SK-N-SH (cell line): ENCODE measurements at regions not wholly inside any gene's neighbourhood (a gene's known extent, or its start where the extent isn't known, plus 50 kb on each side); places are given as distances from the start of the nearest gene placed in this dataset.

Experiments used
- CTCF ChIA-PET: fragments of 300-600, 350-600 bp; formaldehyde crosslinking; extraction: SDS; loops from one replicate; lab custom pipeline; 2021; lab: Yijun Ruan, JAX
- POLR2A ChIA-PET: fragments of 350-600 bp; sonication (Branson Sonifier 250); formaldehyde crosslinking; extraction: SDS; loops from one replicate; lab custom pipeline; 2020; ENCODE audit warnings: antibody characterized with exemption, inconsistent platforms; lab: Yijun Ruan, JAX
- DNase-seq: peaks from one replicate; pipeline ENCODE4 v3.0.0; 2012
- H2AFZ ChIP-seq: fragments of 200-600 bp; sonication (generic); 2 replicates; pipeline ENCODE4 v1.8.1; 2016; ENCODE audit warnings: antibody characterized with exemption, mild to moderate bottlenecking, low read depth
- H3F3A ChIP-seq: fragments of 200-600 bp; sonication (generic); replicated peaks from 2 replicates; pipeline ENCODE3; 2016; ENCODE audit warnings: antibody characterized with exemption, mild to moderate bottlenecking; ENCODE audit not compliant: insufficient read depth
- H3K27ac ChIP-seq, 2 experiments: fragments of 200-500 bp in 1 of 2; fragments of 200-600 bp in 1 of 2; sonication (Bioruptor generic) in 1 of 2; sonication (generic), shearing (Covaris generic) in 1 of 2; 2 replicates each; pipeline versions ENCODE4 v1.5.1 to v1.6.1; 2014 to 2016; ENCODE audit warnings: low read depth in 2 of 2, inconsistent platforms in 1 of 2, low read length in 1 of 2, mild to moderate bottlenecking in 1 of 2, mixed read lengths in 1 of 2
- H3K27me3 ChIP-seq: fragments of 200-600 bp; sonication (generic), shearing (Covaris generic); 2 replicates; pipeline ENCODE4 v1.6.1; 2016; ENCODE audit warnings: mixed run types; ENCODE audit not compliant: insufficient read depth
- H3K36me3 ChIP-seq, 2 experiments: fragments of 200-500 bp in 1 of 2; fragments of 200-600 bp in 1 of 2; sonication (Bioruptor generic) in 1 of 2; sonication (generic) in 1 of 2; replicated peaks in 1 of 2; 2 replicates each; pipeline versions ENCODE3 to v1.5.1; 2014 to 2016; ENCODE audit warnings: low read length in 1 of 2, mild to moderate bottlenecking in 1 of 2; ENCODE audit not compliant: insufficient read depth in 2 of 2, control insufficient read depth in 1 of 2
- H3K4me1 ChIP-seq, 2 experiments: fragments of 200-500 bp in 1 of 2; fragments of 200-600 bp in 1 of 2; sonication (Bioruptor generic) in 1 of 2; sonication (generic), shearing (Covaris generic) in 1 of 2; 2 replicates each; pipeline versions ENCODE4 v1.5.1 to v1.6.1; 2014 to 2016; ENCODE audit warnings: low read depth in 1 of 2, low read length in 1 of 2, mixed run types in 1 of 2; ENCODE audit not compliant: insufficient read depth in 2 of 2, control insufficient read depth in 1 of 2
- H3K4me2 ChIP-seq: fragments of 200-600 bp; sonication (generic), shearing (Covaris generic); 2 replicates; pipeline ENCODE4 v1.6.1; 2017; ENCODE audit warnings: mixed run types
- H3K4me3 ChIP-seq, 2 experiments: fragments of 200-500 bp in 1 of 2; fragments of 200-600 bp in 1 of 2; sonication (Bioruptor generic) in 1 of 2; sonication (generic), shearing (Covaris generic) in 1 of 2; 2 replicates each; pipeline versions ENCODE4 v1.5.1 to v1.8.1; 2014 to 2016; ENCODE audit warnings: low read depth in 2 of 2, inconsistent platforms in 1 of 2, low read length in 1 of 2, mild to moderate bottlenecking in 1 of 2, mixed read lengths in 1 of 2, moderate library complexity in 1 of 2
- H3K79me2 ChIP-seq: fragments of 200-600 bp; sonication (generic); 2 replicates; pipeline ENCODE4 v1.8.1; 2017; ENCODE audit warnings: mild to moderate bottlenecking; ENCODE audit not compliant: insufficient read depth
- H3K9ac ChIP-seq: fragments of 200-600 bp; sonication (generic); 2 replicates; pipeline ENCODE4 v1.6.1; 2017; ENCODE audit warnings: mixed run types
- H3K9me2 ChIP-seq: fragments of 200-600 bp; sonication (generic); 2 replicates; pipeline ENCODE4 v1.6.1; 2017; ENCODE audit warnings: mixed run types
- H3K9me3 ChIP-seq: fragments of 200-600 bp; sonication (generic); 2 replicates; pipeline ENCODE4 v1.6.1; 2017; ENCODE audit warnings: mixed run types, mild to moderate bottlenecking, moderate library complexity
- H4K20me1 ChIP-seq: fragments of 200-600 bp; sonication (generic); 2 replicates; pipeline ENCODE4 v1.6.1; 2017; ENCODE audit warnings: mild to moderate bottlenecking, mixed run types; ENCODE audit not compliant: insufficient read depth
- CHD2 ChIP-seq: fragments of 150-350 bp; IDR thresholded peaks from 2 replicates; pipeline ENCODE4 v1.6.1; 2018; ENCODE audit warnings: low read length; ENCODE audit not compliant: partially characterized antibody
- CTCF ChIP-seq: fragments of 200-600 bp; sonication (generic); IDR thresholded peaks from 2 replicates; pipeline ENCODE4 v1.6.1; 2017; ENCODE audit warnings: antibody characterized with exemption, mild to moderate bottlenecking, moderate library complexity
- IRF3 ChIP-seq: fragments of 150-350 bp; IDR thresholded peaks from 2 replicates; pipeline ENCODE4 v1.6.1; 2016; ENCODE audit warnings: mild to moderate bottlenecking, low read depth, low read length
- MEF2A ChIP-seq: IDR thresholded peaks from 2 replicates; pipeline ENCODE4 v1.4.0; 2012; ENCODE audit warnings: low read depth, borderline replicate concordance
- PBX3 ChIP-seq: IDR thresholded peaks from 2 replicates; pipeline ENCODE4; 2012
- RCOR1 ChIP-seq: fragments of 150-350 bp; IDR thresholded peaks from 2 replicates; pipeline ENCODE4 v1.6.1; 2017; ENCODE audit warnings: antibody characterized with exemption, low read length
- REST ChIP-seq: IDR thresholded peaks from 2 replicates; pipeline ENCODE4 v1.6.1; 2012; ENCODE audit warnings: mild to moderate bottlenecking, low read depth, low read length, moderate library complexity
- SMC3 ChIP-seq: IDR thresholded peaks from 2 replicates; pipeline ENCODE4 v1.6.1; 2012; ENCODE audit warnings: low read depth, low read length, improper control_type of control experiment
- TAF1 ChIP-seq: IDR thresholded peaks from 2 replicates; pipeline ENCODE4 v1.6.1; 2012; ENCODE audit warnings: low read depth, mild to moderate bottlenecking, low read length, moderate library complexity, borderline replicate concordance
- YY1 ChIP-seq: IDR thresholded peaks from 2 replicates; pipeline ENCODE4 v1.4.0; 2012; ENCODE audit warnings: low read depth, mild to moderate bottlenecking
- ZBTB33 ChIP-seq: IDR thresholded peaks from 2 replicates; pipeline ENCODE4 v1.4.0; 2012; ENCODE audit warnings: low read depth, borderline replicate concordance
- WGBS: methylation state at CpG from one replicate; pipeline ENCODE4 v1.1.6; 2017; ENCODE audit warnings: low lambda C conversion rate; 5-methylcytosine and 5-hydroxymethylcytosine counted together

- no peak overlapping the region for H3K27ac ChIP-seq
- no peaks in the 10 kb centered on the region for H3K4me1 ChIP-seq
- H3K27me3 ChIP-seq: no peaks in the 10 kb centered on the region
- H3K79me2 ChIP-seq: no peaks in the 10 kb centered on the region
- 11% methylated on average over 2 of the region's 2 CpGs for WGBS
- no peaks in the 10 kb centered on the region for H3K36me3 ChIP-seq
- no peak for TF ChIP-seq CTCF
- TF ChIP-seq YY1: no peak
- no peak for TF ChIP-seq CHD2
- TF ChIP-seq RCOR1: no peak
- TF ChIP-seq, all 33 proteins: peak for 0
- Histone ChIP-seq H3K9me2 (no peaks in the 10 kb centered on the region), H3K9me3 (no peaks in the 10 kb centered on the region), H4K20me1 (no peaks in the 10 kb centered on the region), H3F3A (no peaks in the 10 kb centered on the region), H2AFZ (no peak overlapping the region), H3K4me2 (no peak overlapping the region), H3K9ac (no peak overlapping the region), H3K4me3 (no peak overlapping the region)
- DNase-seq: no peak
- CTCF ChIA-PET: interaction anchor here (0.6 kb wide), 1 partner anchor 1181 kb away, joined by 3 read pairs; no protein-coding TSS in a partner anchor
- POLR2A ChIA-PET: no interaction called here
These were observed 585.8 kb upstream of the SEMA6A start for GRCh38 chr5:117160391-117160790.

GRCh38 chr5:117149312-117149711 lies 574.7 kb upstream of the SEMA6A start:
- H3K79me2 ChIP-seq: no peaks in the 10 kb centered on the region

GRCh38 chr5:117144086-117144485 lies 569.5 kb upstream of the SEMA6A start:
- Histone ChIP-seq H3K79me2 (no peaks in the 10 kb centered on the region), H3K27me3 (no peaks in the 10 kb centered on the region), H3K36me3 (no peaks in the 10 kb centered on the region), H3K4me3 (no peak overlapping the region), H3K27ac (no peak overlapping the region), H3K4me2 (no peak overlapping the region), H3K4me1 (no peaks in the 10 kb centered on the region), H3K9ac (no peak overlapping the region), H3F3A (no peaks in the 10 kb centered on the region), H3K9me3 (no peaks in the 10 kb centered on the region), H3K9me2 (no peaks in the 10 kb centered on the region), H4K20me1 (no peaks in the 10 kb centered on the region), H2AFZ (no peak overlapping the region)
- no peak for DNase-seq
- ChIA-PET CTCF (no interaction called here), POLR2A (no interaction called here)
- TF ChIP-seq IRF3 (no peak), CHD2 (no peak), REST (no peak), ZBTB33 (no peak)

More at GRCh38 chr5:117149312-117149711, 574.7 kb upstream of the SEMA6A start:
- no peak for DNase-seq
- whole genome bisulfite sequencing: 41% methylated on average over 4 of the region's 4 CpGs
- Histone ChIP-seq H3K27ac (no peak overlapping the region), H3K4me2 (no peak overlapping the region), H3K9ac (no peak overlapping the region), H3K9me3 (no peaks in the 10 kb centered on the region; the same call in 1 of the 2 replicates), H3K27me3 (no peaks in the 10 kb centered on the region), H3K36me3 (no peaks in the 10 kb centered on the region), H2AFZ (no peak overlapping the region)
- CTCF ChIA-PET: no interaction called here
- POLR2A ChIA-PET: no interaction called here
- TF ChIP-seq PBX3 (no peak), MEF2A (no peak), SMC3 (no peak), TAF1 (no peak)
- TF ChIP-seq, all 33 proteins: peak for 0
- no peak overlapping the region for H3K4me3 ChIP-seq
- H3K9me2 ChIP-seq: no peaks in the 10 kb centered on the region
- H4K20me1 ChIP-seq: no peaks in the 10 kb centered on the region
- H3F3A ChIP-seq: no peaks in the 10 kb centered on the region
- no peaks in the 10 kb centered on the region for H3K4me1 ChIP-seq
